ENCODE measurements at regions not wholly inside any gene's neighbourhood (a gene's known extent, or its start where the extent isn't known, plus 50 kb on each side); places are given as distances from the start of the nearest gene placed in this dataset.

GRCh38 chr10:83585686-83586085, 553.6 kb upstream of the GHITM start:
- Histone ChIP-seq H3K27ac (ENCODE audit: low read length) (no peak overlapping the region), H3K4me3 (ENCODE audit: low read length) (no peak overlapping the region), H3K27me3 (ENCODE audit: low read length) (no peaks in the 10 kb centered on the region), H3K9ac (ENCODE audit: low read length) (no peak overlapping the region), H3K36me3 (ENCODE audit: insufficient read depth, low read length) (no peaks in the 10 kb centered on the region), H3K9me2 (replicated peaks; ENCODE audit: insufficient read depth, low read length) (no peaks in the 10 kb centered on the region), H4K20me1 (ENCODE audit: insufficient read depth, low read depth, low read length) (no peaks in the 10 kb centered on the region), H2AFZ (ENCODE audit: low read length) (no peak overlapping the region), H3K4me1 (ENCODE audit: low read length) (no peaks in the 10 kb centered on the region), H3K9me3 (ENCODE audit: low read length) (no peaks in the 10 kb centered on the region), H3K4me2 (ENCODE audit: low read depth, low read length, poor library complexity, severe bottlenecking) (no peak overlapping the region), H3K79me2 (ENCODE audit: low read length) (no peaks in the 10 kb centered on the region)
- DNase-seq, result no peak

- no peak overlapping the region for H3K4me2 ChIP-seq (ENCODE audit: low read depth, low read length, poor library complexity, severe bottlenecking)
- no peaks in the 10 kb centered on the region for H3K27me3 ChIP-seq (ENCODE audit: low read length)
- no peaks in the 10 kb centered on the region for H4K20me1 ChIP-seq (ENCODE audit: insufficient read depth, low read depth, low read length)
These were observed 546.9 kb upstream of the GHITM start for GRCh38 chr10:83592337-83592935.

GRCh38 chr10:83603708-83604107, 535.6 kb upstream of the GHITM start:
- H3K4me3 ChIP-seq (ENCODE audit: low read length), result no peak overlapping the region
- no peaks in the 10 kb centered on the region for H3K79me2 ChIP-seq (ENCODE audit: low read length)
- no peak overlapping the region for H3K4me2 ChIP-seq (ENCODE audit: low read depth, low read length, poor library complexity, severe bottlenecking)
- H3K9me3 ChIP-seq (ENCODE audit: low read length), result no peaks in the 10 kb centered on the region
- no peak overlapping the region for H3K9ac ChIP-seq (ENCODE audit: low read length)
- H3K36me3 ChIP-seq (ENCODE audit: insufficient read depth, low read length), result no peaks in the 10 kb centered on the region
- H3K4me1 ChIP-seq (ENCODE audit: low read length), result no peaks in the 10 kb centered on the region
- H3K27me3 ChIP-seq (ENCODE audit: low read length), result no peaks in the 10 kb centered on the region
- H2AFZ ChIP-seq (ENCODE audit: low read length), result no peak overlapping the region
- no peak overlapping the region for H3K27ac ChIP-seq (ENCODE audit: low read length)
- no peaks in the 10 kb centered on the region for H4K20me1 ChIP-seq (ENCODE audit: insufficient read depth, low read depth, low read length)
- H3K9me2 ChIP-seq (replicated peaks; ENCODE audit: insufficient read depth, low read length), result no peaks in the 10 kb centered on the region
- no peak for DNase-seq

More at GRCh38 chr10:83592337-83592935, 546.9 kb upstream of the GHITM start:
- Histone ChIP-seq H3K79me2 (ENCODE audit: low read length) (no peaks in the 10 kb centered on the region), H3K9me3 (ENCODE audit: low read length) (no peaks in the 10 kb centered on the region), H3K4me1 (ENCODE audit: low read length) (no peaks in the 10 kb centered on the region), H3K9ac (ENCODE audit: low read length) (no peak overlapping the region), H2AFZ (ENCODE audit: low read length) (no peak overlapping the region), H3K36me3 (ENCODE audit: insufficient read depth, low read length) (no peaks in the 10 kb centered on the region), H3K9me2 (replicated peaks; ENCODE audit: insufficient read depth, low read length) (no peaks in the 10 kb centered on the region), H3K27ac (ENCODE audit: low read length) (no peak overlapping the region), H3K4me3 (ENCODE audit: low read length) (no peak overlapping the region)
- no peak for DNase-seq

GRCh38 chr10:83605783-83606630, 533.3 kb upstream of the GHITM start:
- Histone ChIP-seq H3K27ac (ENCODE audit: low read length) (no peak overlapping the region), H2AFZ (ENCODE audit: low read length) (no peak overlapping the region), H3K4me3 (ENCODE audit: low read length) (no peak overlapping the region), H3K4me2 (ENCODE audit: low read depth, low read length, poor library complexity, severe bottlenecking) (no peak overlapping the region), H3K9ac (ENCODE audit: low read length) (no peak overlapping the region), H3K9me3 (ENCODE audit: low read length) (no peaks in the 10 kb centered on the region), H3K79me2 (ENCODE audit: low read length) (no peaks in the 10 kb centered on the region), H4K20me1 (ENCODE audit: insufficient read depth, low read depth, low read length) (no peaks in the 10 kb centered on the region), H3K27me3 (ENCODE audit: low read length) (no peaks in the 10 kb centered on the region), H3K4me1 (ENCODE audit: low read length) (no peaks in the 10 kb centered on the region), H3K9me2 (replicated peaks; ENCODE audit: insufficient read depth, low read length) (no peaks in the 10 kb centered on the region), H3K36me3 (ENCODE audit: insufficient read depth, low read length) (no peaks in the 10 kb centered on the region)
- no peak for DNase-seq

GRCh38 chr10:83607959-83608745, 531.2 kb upstream of the GHITM start:
- H3K27ac ChIP-seq (ENCODE audit: low read length), result no peak overlapping the region
- no peak overlapping the region for H3K4me2 ChIP-seq (ENCODE audit: low read depth, low read length, poor library complexity, severe bottlenecking)
- no peaks in the 10 kb centered on the region for H3K4me1 ChIP-seq (ENCODE audit: low read length)
- H3K9ac ChIP-seq (ENCODE audit: low read length), result no peak overlapping the region
- H4K20me1 ChIP-seq (ENCODE audit: insufficient read depth, low read depth, low read length), result no peaks in the 10 kb centered on the region
- H3K27me3 ChIP-seq (ENCODE audit: low read length), result no peaks in the 10 kb centered on the region
- no peaks in the 10 kb centered on the region for H3K9me3 ChIP-seq (ENCODE audit: low read length)
- no peak for DNase-seq
- no peak overlapping the region for H3K4me3 ChIP-seq (ENCODE audit: low read length)
- H3K36me3 ChIP-seq (ENCODE audit: insufficient read depth, low read length), result no peaks in the 10 kb centered on the region
- H2AFZ ChIP-seq (ENCODE audit: low read length), result no peak overlapping the region
- H3K79me2 ChIP-seq (ENCODE audit: low read length), result no peaks in the 10 kb centered on the region
- H3K9me2 ChIP-seq (replicated peaks; ENCODE audit: insufficient read depth, low read length), result no peaks in the 10 kb centered on the region

GRCh38 chr10:83612050-83612449, 527.3 kb upstream of the GHITM start:
- Histone ChIP-seq H4K20me1 (ENCODE audit: insufficient read depth, low read depth, low read length) (no peaks in the 10 kb centered on the region), H3K79me2 (ENCODE audit: low read length) (no peaks in the 10 kb centered on the region), H3K4me1 (ENCODE audit: low read length) (no peaks in the 10 kb centered on the region), H3K4me2 (ENCODE audit: low read depth, low read length, poor library complexity, severe bottlenecking) (no peak overlapping the region), H2AFZ (ENCODE audit: low read length) (no peak overlapping the region), H3K9ac (ENCODE audit: low read length) (no peak overlapping the region), H3K9me3 (ENCODE audit: low read length) (no peaks in the 10 kb centered on the region), H3K4me3 (ENCODE audit: low read length) (no peak overlapping the region), H3K27me3 (ENCODE audit: low read length) (no peaks in the 10 kb centered on the region), H3K27ac (ENCODE audit: low read length) (no peak overlapping the region), H3K9me2 (replicated peaks; ENCODE audit: insufficient read depth, low read length) (no peaks in the 10 kb centered on the region), H3K36me3 (ENCODE audit: insufficient read depth, low read length) (no peaks in the 10 kb centered on the region)
- no peak for DNase-seq

GRCh38 chr10:83612746-83613145, 526.6 kb upstream of the GHITM start:
- no peaks in the 10 kb centered on the region for H3K27me3 ChIP-seq (ENCODE audit: low read length)
- no peak overlapping the region for H3K4me2 ChIP-seq (ENCODE audit: low read depth, low read length, poor library complexity, severe bottlenecking)
- H4K20me1 ChIP-seq (ENCODE audit: insufficient read depth, low read depth, low read length), result no peaks in the 10 kb centered on the region
- no peaks in the 10 kb centered on the region for H3K9me3 ChIP-seq (ENCODE audit: low read length)
- H3K4me1 ChIP-seq (ENCODE audit: low read length), result no peaks in the 10 kb centered on the region
- no peaks in the 10 kb centered on the region for H3K9me2 ChIP-seq (replicated peaks; ENCODE audit: insufficient read depth, low read length)
- DNase-seq, result no peak
- no peak overlapping the region for H3K4me3 ChIP-seq (ENCODE audit: low read length)
- no peaks in the 10 kb centered on the region for H3K79me2 ChIP-seq (ENCODE audit: low read length)
- no peaks in the 10 kb centered on the region for H3K36me3 ChIP-seq (ENCODE audit: insufficient read depth, low read length)
- no peak overlapping the region for H2AFZ ChIP-seq (ENCODE audit: low read length)
- H3K27ac ChIP-seq (ENCODE audit: low read length), result no peak overlapping the region
- H3K9ac ChIP-seq (ENCODE audit: low read length), result no peak overlapping the region

GRCh38 chr10:83617172-83617571, 522.1 kb upstream of the GHITM start:
- Histone ChIP-seq H3K36me3 (ENCODE audit: insufficient read depth, low read length) (no peaks in the 10 kb centered on the region), H4K20me1 (ENCODE audit: insufficient read depth, low read depth, low read length) (no peaks in the 10 kb centered on the region), H3K27me3 (ENCODE audit: low read length) (no peaks in the 10 kb centered on the region), H2AFZ (ENCODE audit: low read length) (no peak overlapping the region), H3K4me1 (ENCODE audit: low read length) (no peaks in the 10 kb centered on the region), H3K4me2 (ENCODE audit: low read depth, low read length, poor library complexity, severe bottlenecking) (no peak overlapping the region), H3K79me2 (ENCODE audit: low read length) (no peaks in the 10 kb centered on the region), H3K9me2 (replicated peaks; ENCODE audit: insufficient read depth, low read length) (no peaks in the 10 kb centered on the region), H3K9ac (ENCODE audit: low read length) (no peak overlapping the region), H3K9me3 (ENCODE audit: low read length) (no peaks in the 10 kb centered on the region), H3K4me3 (ENCODE audit: low read length) (no peak overlapping the region), H3K27ac (ENCODE audit: low read length) (no peak overlapping the region)
- DNase-seq, result no peak
